GM20000 (cell line): ENCODE measurements at regions not wholly inside any gene's neighbourhood (a gene's known extent, or its start where the extent isn't known, plus 50 kb on each side); places are given as distances from the start of the nearest gene placed in this dataset.
"Not testable (repeated sequence)": the region's sequence is repeated elsewhere in the genome, so short reads cannot be mapped to it uniquely, and the experiment has no call there.

ENCODE experiments used
- DNase-seq: peaks from one replicate; pipeline ENCODE4 v3.0.0; 2012; ENCODE audit warnings: low spot score
- CTCF ChIP-seq: IDR thresholded peaks from 2 replicates; pipeline ENCODE4 v1.5.1; 2012; ENCODE audit warnings: mild to moderate bottlenecking, control low read depth; ENCODE audit errors: extremely low read depth, missing control alignments

- no peak for DNase-seq
- TF ChIP-seq CTCF = no peak
Measured at GRCh38 chr12:59321278-59321677, 274.6 kb upstream of the SLC16A7 start.

- DNase-seq = no peak
- TF ChIP-seq CTCF = no peak
Measured at GRCh38 chr12:59320112-59320511, 275.7 kb upstream of the SLC16A7 start.

GRCh38 chr12:59318940-59319339, 276.9 kb upstream of the SLC16A7 start:
- no peak for TF ChIP-seq CTCF
- DNase-seq = no peak

- no peak for TF ChIP-seq CTCF
- no peak for DNase-seq
Measured at GRCh38 chr12:59317598-59317997, 278.2 kb upstream of the SLC16A7 start.

- DNase-seq = no peak
- TF ChIP-seq CTCF = no peak
Measured at GRCh38 chr12:59316938-59317337, 278.9 kb upstream of the SLC16A7 start.

- DNase-seq = not testable (repeated sequence)
Measured at GRCh38 chr12:59316354-59316753, 279.5 kb upstream of the SLC16A7 start.

GRCh38 chr12:59314209-59314608, 281.6 kb upstream of the SLC16A7 start:
- no peak for TF ChIP-seq CTCF
- DNase-seq = no peak

GRCh38 chr12:59304077-59304721, 291.6 kb upstream of the SLC16A7 start:
- no peak for TF ChIP-seq CTCF
- no peak for DNase-seq
